ENCODE measurements at regions not wholly inside any gene's neighbourhood (a gene's known extent, or its start where the extent isn't known, plus 50 kb on each side); places are given as distances from the start of the nearest gene placed in this dataset.

DNA sequence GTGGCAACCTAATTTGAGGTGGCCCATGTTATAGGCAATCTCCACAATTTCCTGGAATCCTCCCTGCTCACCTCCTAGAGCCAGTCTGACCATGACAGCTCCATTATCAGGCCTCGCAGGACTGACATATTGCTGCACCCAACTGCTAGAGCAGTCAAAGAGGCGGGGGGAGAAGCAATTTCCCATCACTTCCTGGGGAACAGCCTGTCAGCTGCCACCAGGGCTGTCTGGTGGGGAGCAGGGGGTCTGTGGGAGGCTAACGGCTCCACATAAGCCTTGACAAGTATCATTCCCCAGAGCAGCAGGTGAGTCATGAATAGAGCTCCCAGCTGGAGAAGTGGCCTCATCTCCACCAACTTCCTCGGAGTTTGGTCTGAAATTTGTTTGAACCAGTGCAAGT, 322.9 kb downstream of the MATN1 start:
- DNase-seq, result no peak

DNA sequence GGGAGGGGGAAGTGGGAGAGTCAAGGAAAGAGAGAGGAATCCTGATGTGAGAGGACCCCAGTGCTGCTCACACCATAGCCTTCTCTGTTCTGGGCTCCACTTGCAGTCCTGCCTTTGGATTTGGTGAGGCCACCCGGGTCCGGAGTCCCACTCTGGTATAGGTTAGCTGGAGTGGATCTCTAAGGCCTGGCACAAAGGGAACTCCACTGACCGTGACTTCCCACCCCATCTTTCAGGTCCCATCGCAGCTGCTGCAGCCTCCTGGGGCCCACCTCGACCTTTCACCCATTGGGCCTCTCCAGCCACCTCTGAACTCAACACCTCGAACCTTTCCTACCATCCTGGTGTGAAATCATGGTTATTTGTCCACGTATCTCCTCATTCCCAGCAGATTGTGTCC, 324.4 kb downstream of the MATN1 start:
- DNase-seq, result no peak

GRCh38 chr1:30397576-30397975, 325.8 kb downstream of the MATN1 start:
- no peak for DNase-seq

DNA sequence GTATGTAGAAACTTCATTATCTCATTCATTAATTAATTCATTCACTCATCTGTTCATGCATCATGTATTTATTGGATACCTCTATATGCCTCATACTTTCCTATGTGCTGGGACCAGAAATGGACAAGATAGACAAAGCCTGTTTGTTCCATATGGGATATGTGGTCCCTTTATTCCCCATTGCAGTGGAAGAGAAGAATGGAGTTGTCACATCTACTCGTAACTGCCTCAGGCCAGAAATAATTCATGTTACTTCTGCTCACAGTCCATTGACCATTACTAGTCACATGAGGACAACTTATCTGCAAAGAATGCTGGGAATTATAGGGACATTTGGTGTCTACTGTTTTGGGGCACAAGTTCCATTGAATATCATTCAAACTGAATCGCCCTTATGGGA, 327.8 kb downstream of the MATN1 start:
- DNase-seq, result no peak

DNA sequence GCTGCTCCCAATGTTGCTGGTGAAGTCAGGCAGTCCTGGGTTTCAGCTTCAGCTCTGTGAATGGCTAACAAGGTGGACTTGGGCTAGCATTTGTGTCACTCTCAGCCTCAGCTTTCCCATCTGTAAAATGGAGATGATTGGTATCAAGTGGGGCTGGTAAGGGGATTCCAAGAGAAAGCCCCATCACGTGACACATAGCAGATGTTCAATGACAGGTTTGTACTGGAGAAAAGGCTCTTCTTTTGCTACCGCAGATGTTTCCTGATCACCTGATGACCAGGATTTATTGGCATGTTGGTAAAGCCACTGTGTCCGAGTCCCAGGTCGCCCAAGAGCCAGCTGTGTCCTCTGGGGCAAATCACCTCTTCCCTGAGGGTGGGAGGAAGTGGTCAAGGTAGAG, 335.0 kb downstream of the MATN1 start:
- no peak for DNase-seq

DNA sequence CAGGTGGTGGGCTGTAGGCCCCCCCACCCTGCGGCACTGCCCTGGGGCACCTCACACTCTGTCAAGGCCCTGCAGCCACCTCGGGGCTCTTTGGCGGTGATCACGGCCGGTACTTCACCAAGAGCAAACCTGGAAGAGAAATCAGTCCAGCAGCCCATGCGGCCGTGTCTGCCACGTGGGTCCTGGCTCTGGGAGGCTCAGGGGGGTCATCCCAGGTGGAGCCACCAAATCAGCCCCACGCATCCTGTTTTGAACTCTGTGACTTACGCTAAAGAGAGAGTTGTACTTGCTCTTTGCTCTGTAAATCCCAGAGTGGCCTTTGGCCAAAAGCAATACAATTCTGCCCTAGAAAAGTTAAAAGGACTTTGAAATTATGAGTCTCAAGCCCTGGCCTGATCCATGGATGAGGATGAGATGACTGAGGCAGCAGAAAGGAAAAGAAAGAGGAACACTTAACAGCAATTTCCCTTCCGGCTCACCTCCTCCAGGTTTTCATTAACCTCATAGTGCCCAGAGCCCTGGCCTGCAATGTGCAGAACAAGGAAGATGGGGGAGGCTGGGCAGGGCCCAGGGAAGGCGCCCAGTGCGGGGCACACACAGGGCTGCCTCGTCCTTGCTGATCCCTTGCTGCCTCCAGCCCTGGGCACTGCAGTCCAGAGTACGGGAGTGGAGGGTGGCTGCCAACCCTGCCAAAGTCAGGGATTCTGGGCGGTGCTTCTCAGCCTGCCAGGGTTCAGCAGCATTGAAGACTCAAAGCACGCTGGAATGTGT, 337.0 kb downstream of the MATN1 start:
- DNase-seq, result no peak

GRCh38 chr1:30385246-30385995, 338.0 kb downstream of the MATN1 start:
- DNase-seq, result no peak

GRCh38 chr1:30384286-30385245, 338.8 kb downstream of the MATN1 start:
- DNase-seq, result peak; percentile 35

GRCh38 chr1:30383221-30383711, 340.1 kb downstream of the MATN1 start:
- no peak for DNase-seq

DNA sequence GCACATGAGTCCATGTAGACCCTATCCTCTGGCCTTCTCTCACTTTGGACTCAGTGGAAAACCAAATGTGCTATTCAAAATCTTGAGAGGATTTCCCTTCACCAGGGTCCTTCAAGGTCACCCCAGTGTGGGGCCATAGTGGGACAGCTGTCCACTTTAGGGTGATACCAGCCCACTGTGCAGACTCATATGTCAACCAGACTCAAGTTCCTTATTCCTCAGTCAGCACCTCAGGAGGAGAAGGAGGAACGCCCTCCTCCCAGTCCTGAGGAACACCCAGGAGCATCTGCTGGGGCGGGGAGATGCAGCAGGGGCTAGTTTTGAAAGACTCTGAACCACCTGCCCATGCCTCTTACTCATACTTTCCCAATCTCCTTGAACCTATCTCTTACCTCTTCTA, 340.9 kb downstream of the MATN1 start:
- no peak for DNase-seq

- DNase-seq, result no peak
Measured at GRCh38 chr1:30381671-30382365, 341.6 kb downstream of the MATN1 start.

GRCh38 chr1:30381266-30381665, 342.1 kb downstream of the MATN1 start:
- DNase-seq, result no peak

GRCh38 chr1:30380625-30380984, 342.8 kb downstream of the MATN1 start:
- no peak for DNase-seq

GRCh38 chr1:30379684-30380624, 343.4 kb downstream of the MATN1 start:
- peak; percentile 42 for DNase-seq

- no peak for DNase-seq
Measured at GRCh38 chr1:30378991-30379581, 344.3 kb downstream of the MATN1 start.

GRCh38 chr1:30378003-30378596, 345.3 kb downstream of the MATN1 start:
- no peak for DNase-seq

- DNase-seq, result no peak
Measured at GRCh38 chr1:30377230-30378002, 346.0 kb downstream of the MATN1 start.

- DNase-seq, result no peak
Measured at GRCh38 chr1:30376054-30376697, 347.2 kb downstream of the MATN1 start.

DNA sequence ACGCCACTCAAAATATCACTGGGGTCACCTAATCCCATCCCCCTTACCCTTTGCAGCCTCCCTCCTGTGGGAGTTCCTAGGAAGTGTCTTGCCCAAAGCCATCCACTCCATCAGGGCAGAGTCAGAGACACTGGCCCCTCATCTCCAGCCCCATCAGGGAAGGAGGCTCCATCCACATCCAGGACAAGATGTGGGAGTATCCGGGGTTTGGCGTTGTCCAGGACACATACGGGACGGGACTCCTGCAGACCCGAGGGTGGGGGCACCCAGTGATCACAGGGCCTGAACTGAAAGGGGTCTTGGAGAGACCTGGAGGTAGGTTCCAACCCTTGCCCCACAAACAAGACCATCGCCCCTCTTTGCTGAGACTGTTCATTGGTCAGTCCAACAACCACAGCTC, 348.2 kb downstream of the MATN1 start:
- no peak for DNase-seq
